SK-N-SH (cell line): ENCODE measurements at regions not wholly inside any gene's neighbourhood (a gene's known extent, or its start where the extent isn't known, plus 50 kb on each side); places are given as distances from the start of the nearest gene placed in this dataset.

ENCODE experiments used
- CTCF ChIA-PET: fragments of 300-600, 350-600 bp; formaldehyde crosslinking; extraction: SDS; loops from one replicate; lab custom pipeline; 2021; lab: Yijun Ruan, JAX
- POLR2A ChIA-PET: fragments of 350-600 bp; sonication (Branson Sonifier 250); formaldehyde crosslinking; extraction: SDS; loops from one replicate; lab custom pipeline; 2020; ENCODE audit warnings: antibody characterized with exemption, inconsistent platforms; lab: Yijun Ruan, JAX
- DNase-seq: peaks from one replicate; pipeline ENCODE4 v3.0.0; 2012
- H2AFZ ChIP-seq: fragments of 200-600 bp; sonication (generic); 2 replicates; pipeline ENCODE4 v1.8.1; 2016; ENCODE audit warnings: antibody characterized with exemption, mild to moderate bottlenecking, low read depth
- H3F3A ChIP-seq: fragments of 200-600 bp; sonication (generic); replicated peaks from 2 replicates; pipeline ENCODE3; 2016; ENCODE audit warnings: antibody characterized with exemption, mild to moderate bottlenecking; ENCODE audit not compliant: insufficient read depth
- H3K27ac ChIP-seq, 2 experiments: fragments of 200-500 bp in 1 of 2; fragments of 200-600 bp in 1 of 2; sonication (Bioruptor generic) in 1 of 2; sonication (generic), shearing (Covaris generic) in 1 of 2; 2 replicates each; pipeline versions ENCODE4 v1.5.1 to v1.6.1; 2014 to 2016; ENCODE audit warnings: low read depth in 2 of 2, inconsistent platforms in 1 of 2, low read length in 1 of 2, mild to moderate bottlenecking in 1 of 2, mixed read lengths in 1 of 2
- H3K27me3 ChIP-seq: fragments of 200-600 bp; sonication (generic), shearing (Covaris generic); 2 replicates; pipeline ENCODE4 v1.6.1; 2016; ENCODE audit warnings: mixed run types; ENCODE audit not compliant: insufficient read depth
- H3K36me3 ChIP-seq, 2 experiments: fragments of 200-500 bp in 1 of 2; fragments of 200-600 bp in 1 of 2; sonication (Bioruptor generic) in 1 of 2; sonication (generic) in 1 of 2; replicated peaks in 1 of 2; 2 replicates each; pipeline versions ENCODE3 to v1.5.1; 2014 to 2016; ENCODE audit warnings: low read length in 1 of 2, mild to moderate bottlenecking in 1 of 2; ENCODE audit not compliant: insufficient read depth in 2 of 2, control insufficient read depth in 1 of 2
- H3K4me1 ChIP-seq, 2 experiments: fragments of 200-500 bp in 1 of 2; fragments of 200-600 bp in 1 of 2; sonication (Bioruptor generic) in 1 of 2; sonication (generic), shearing (Covaris generic) in 1 of 2; 2 replicates each; pipeline versions ENCODE4 v1.5.1 to v1.6.1; 2014 to 2016; ENCODE audit warnings: low read depth in 1 of 2, low read length in 1 of 2, mixed run types in 1 of 2; ENCODE audit not compliant: insufficient read depth in 2 of 2, control insufficient read depth in 1 of 2
- H3K4me2 ChIP-seq: fragments of 200-600 bp; sonication (generic), shearing (Covaris generic); 2 replicates; pipeline ENCODE4 v1.6.1; 2017; ENCODE audit warnings: mixed run types
- H3K4me3 ChIP-seq, 2 experiments: fragments of 200-500 bp in 1 of 2; fragments of 200-600 bp in 1 of 2; sonication (Bioruptor generic) in 1 of 2; sonication (generic), shearing (Covaris generic) in 1 of 2; 2 replicates each; pipeline versions ENCODE4 v1.5.1 to v1.8.1; 2014 to 2016; ENCODE audit warnings: low read depth in 2 of 2, inconsistent platforms in 1 of 2, low read length in 1 of 2, mild to moderate bottlenecking in 1 of 2, mixed read lengths in 1 of 2, moderate library complexity in 1 of 2
- H3K79me2 ChIP-seq: fragments of 200-600 bp; sonication (generic); 2 replicates; pipeline ENCODE4 v1.8.1; 2017; ENCODE audit warnings: mild to moderate bottlenecking; ENCODE audit not compliant: insufficient read depth
- H3K9ac ChIP-seq: fragments of 200-600 bp; sonication (generic); 2 replicates; pipeline ENCODE4 v1.6.1; 2017; ENCODE audit warnings: mixed run types
- H3K9me2 ChIP-seq: fragments of 200-600 bp; sonication (generic); 2 replicates; pipeline ENCODE4 v1.6.1; 2017; ENCODE audit warnings: mixed run types
- H3K9me3 ChIP-seq: fragments of 200-600 bp; sonication (generic); 2 replicates; pipeline ENCODE4 v1.6.1; 2017; ENCODE audit warnings: mixed run types, mild to moderate bottlenecking, moderate library complexity
- H4K20me1 ChIP-seq: fragments of 200-600 bp; sonication (generic); 2 replicates; pipeline ENCODE4 v1.6.1; 2017; ENCODE audit warnings: mild to moderate bottlenecking, mixed run types; ENCODE audit not compliant: insufficient read depth
- CHD2 ChIP-seq: fragments of 150-350 bp; IDR thresholded peaks from 2 replicates; pipeline ENCODE4 v1.6.1; 2018; ENCODE audit warnings: low read length; ENCODE audit not compliant: partially characterized antibody
- CTCF ChIP-seq: fragments of 200-600 bp; sonication (generic); IDR thresholded peaks from 2 replicates; pipeline ENCODE4 v1.6.1; 2017; ENCODE audit warnings: antibody characterized with exemption, mild to moderate bottlenecking, moderate library complexity
- ELF1 ChIP-seq: IDR thresholded peaks from 2 replicates; pipeline ENCODE4 v1.4.0; 2012
- EZH2phosphoT487 ChIP-seq: fragments of 200-600 bp; sonication (generic); IDR thresholded peaks from 2 replicates; pipeline ENCODE4 v1.6.1; 2017; ENCODE audit warnings: low read depth, mixed run types, mild to moderate bottlenecking, antibody characterized with exemption, moderate library complexity, borderline replicate concordance
- FOXM1 ChIP-seq: IDR thresholded peaks from 2 replicates; pipeline ENCODE4 v1.4.0; 2012; ENCODE audit warnings: low read depth, mild to moderate bottlenecking
- GABPA ChIP-seq: IDR thresholded peaks from 2 replicates; pipeline ENCODE4 v1.4.0; 2012; ENCODE audit warnings: low read depth, mild to moderate bottlenecking
- JUND ChIP-seq: IDR thresholded peaks from 2 replicates; pipeline ENCODE4 v1.4.0; 2012
- NFIC ChIP-seq: IDR thresholded peaks from 2 replicates; pipeline ENCODE4 v1.4.0; 2012; ENCODE audit warnings: borderline replicate concordance
- RCOR1 ChIP-seq: fragments of 150-350 bp; IDR thresholded peaks from 2 replicates; pipeline ENCODE4 v1.6.1; 2017; ENCODE audit warnings: antibody characterized with exemption, low read length
- REST ChIP-seq: IDR thresholded peaks from 2 replicates; pipeline ENCODE4 v1.6.1; 2012; ENCODE audit warnings: mild to moderate bottlenecking, low read depth, low read length, moderate library complexity
- SIN3A ChIP-seq: IDR thresholded peaks from 2 replicates; pipeline ENCODE4 v1.6.1; 2012; ENCODE audit warnings: low read depth, mild to moderate bottlenecking, low read length, moderate library complexity, borderline replicate concordance
- TAF1 ChIP-seq: IDR thresholded peaks from 2 replicates; pipeline ENCODE4 v1.6.1; 2012; ENCODE audit warnings: low read depth, mild to moderate bottlenecking, low read length, moderate library complexity, borderline replicate concordance
- TEAD4 ChIP-seq: IDR thresholded peaks from 2 replicates; pipeline ENCODE4 v1.4.0; 2012; ENCODE audit warnings: mild to moderate bottlenecking, borderline replicate concordance; ENCODE audit not compliant: insufficient read depth
- WGBS: methylation state at CpG from one replicate; pipeline ENCODE4 v1.1.6; 2017; ENCODE audit warnings: low lambda C conversion rate; 5-methylcytosine and 5-hydroxymethylcytosine counted together
- TF ChIP-seq, protein P1 (sequence below): IDR thresholded peaks from 2 replicates; pipeline ENCODE4 v1.4.0; 2012; ENCODE audit warnings: low read depth, borderline replicate concordance

DNA sequence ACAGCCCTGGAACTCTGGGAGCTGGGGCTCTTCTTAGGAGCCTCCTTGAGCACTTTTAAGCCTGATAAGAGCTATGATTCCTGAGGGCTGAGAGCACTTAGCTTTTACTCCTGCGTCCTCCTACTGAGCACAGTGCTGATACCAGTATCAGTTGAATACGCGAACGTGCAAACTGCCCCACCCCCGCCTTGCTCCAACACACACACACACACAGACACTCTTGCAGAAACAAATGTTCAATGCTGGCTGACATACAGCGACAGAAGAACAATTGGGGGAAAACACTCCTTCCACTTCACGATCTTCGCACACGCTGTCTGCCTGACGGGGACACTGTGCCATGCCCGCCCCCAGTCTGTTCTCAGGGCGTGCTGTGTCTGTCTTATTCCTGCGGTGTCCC lies 57.2 kb upstream of the DLK1 start:
- Histone ChIP-seq H3K27me3 (no peaks in the 10 kb centered on the region), H3K4me2 (no peak overlapping the region), H3K27ac (peak overlapping the region in 1 of 2 experiments; percentile 48; a peak in 1 of 4 replicates), H3K9ac (no peak overlapping the region), H3K9me3 (no peaks in the 10 kb centered on the region), H2AFZ (no peak overlapping the region), H3K79me2 (no peaks in the 10 kb centered on the region), H4K20me1 (no peaks in the 10 kb centered on the region), H3K9me2 (no peaks in the 10 kb centered on the region), H3K4me1 (peaks cover 0 to 81% of the 10 kb centered on the region in 2 experiments; a peak in 2 of 4 replicates), H3F3A (no peaks in the 10 kb centered on the region), H3K36me3 (no peaks in the 10 kb centered on the region), H3K4me3 (no peak overlapping the region)
- WGBS, result 80% methylated on average over 13 of the region's 13 CpGs
- TF ChIP-seq REST, result no peak
- no peak for TF ChIP-seq GABPA
- TF ChIP-seq EZH2phosphoT487, result no peak
- TF ChIP-seq SIN3A, result no peak
- no peak for TF ChIP-seq RCOR1
- POLR2A ChIA-PET, result no interaction called here
- DNase-seq, result no peak
- CTCF ChIA-PET, result interaction anchor here (0.8 to 1.4 kb wide), 4 partner anchors 14 to 285 kb away, joined by 3 to 4 read pairs (median 3); no protein-coding TSS in a partner anchor

- Histone ChIP-seq H2AFZ (no peak overlapping the region), H3K4me2 (no peak overlapping the region), H3K27ac (peak overlapping the region in 1 of 2 experiments; percentile 64; a peak in 2 of 4 replicates), H3K79me2 (no peaks in the 10 kb centered on the region), H3K4me1 (peaks cover 0 to 84% of the 10 kb centered on the region in 2 experiments; a peak in 2 of 4 replicates), H3K9me3 (no peaks in the 10 kb centered on the region), H3K9me2 (no peaks in the 10 kb centered on the region), H4K20me1 (no peaks in the 10 kb centered on the region), H3F3A (no peaks in the 10 kb centered on the region), H3K4me3 (no peak overlapping the region), H3K27me3 (no peaks in the 10 kb centered on the region), H3K36me3 (no peaks in the 10 kb centered on the region), H3K9ac (no peak overlapping the region)
- DNase-seq, result no peak
- 61% methylated on average over 10 of the region's 11 CpGs for WGBS
- POLR2A ChIA-PET, result interaction anchor here (0.6 kb wide), 1 partner anchor 60 kb away, joined by 3 read pairs; no protein-coding TSS in a partner anchor
- CTCF ChIA-PET, result interaction anchor here (0.9 to 4.2 kb wide), 5 partner anchors 8 to 285 kb away, joined by 3 to 41 read pairs (median 4); no protein-coding TSS in a partner anchor
- no peak for TF ChIP-seq NFIC
- TF ChIP-seq JUND, result no peak
- no peak for TF ChIP-seq GABPA
- TF ChIP-seq CTCF, result no peak
- TF ChIP-seq TEAD4, result no peak
- TF ChIP-seq, protein P1, sequence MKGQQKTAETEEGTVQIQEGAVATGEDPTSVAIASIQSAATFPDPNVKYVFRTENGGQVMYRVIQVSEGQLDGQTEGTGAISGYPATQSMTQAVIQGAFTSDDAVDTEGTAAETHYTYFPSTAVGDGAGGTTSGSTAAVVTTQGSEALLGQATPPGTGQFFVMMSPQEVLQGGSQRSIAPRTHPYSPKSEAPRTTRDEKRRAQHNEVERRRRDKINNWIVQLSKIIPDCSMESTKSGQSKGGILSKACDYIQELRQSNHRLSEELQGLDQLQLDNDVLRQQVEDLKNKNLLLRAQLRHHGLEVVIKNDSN, result no peak
- no peak for TF ChIP-seq TAF1
- no peak for TF ChIP-seq CHD2
- TF ChIP-seq SIN3A, result no peak
- TF ChIP-seq EZH2phosphoT487, result no peak
- TF ChIP-seq FOXM1, result no peak
- no peak for TF ChIP-seq REST
- TF ChIP-seq RCOR1, result no peak
- no peak for TF ChIP-seq ELF1
Measured at GRCh38 chr14:100670017-100670752, 56.5 kb upstream of the DLK1 start.
